Keratinocyte (primary cell): ENCODE measurements at regions not wholly inside any gene's neighbourhood (a gene's known extent, or its start where the extent isn't known, plus 50 kb on each side); places are given as distances from the start of the nearest gene placed in this dataset.

Source experiments
- DNase-seq: peaks from one replicate; pipeline ENCODE4 v3.0.0-alpha.2; 2011; ENCODE audit warnings: low read depth, missing footprints, low spot score
- FAIRE-seq: peaks from 2 replicates; lab custom pipeline; 2011; peaks lifted over from hg19 to GRCh38; lab: Jason Lieb, UNC
- H2AFZ ChIP-seq: 2 replicates; pipeline ENCODE4 v1.6.0; 2012; ENCODE audit warnings: low read length, control low read depth, inconsistent platforms; ENCODE audit not compliant: control insufficient read depth
- H3K27ac ChIP-seq: 2 replicates; pipeline ENCODE4 v1.5.1; 2011; ENCODE audit warnings: low read length; ENCODE audit not compliant: control insufficient read depth, insufficient read depth
- H3K27me3 ChIP-seq: 3 replicates; pipeline ENCODE4 v1.6.0; 2011; ENCODE audit warnings: low read length; ENCODE audit not compliant: control insufficient read depth, insufficient read depth; ENCODE audit errors: extremely low read depth
- H3K36me3 ChIP-seq, 2 experiments: 2 replicates in 1 of 2; 3 replicates in 1 of 2; pipeline ENCODE4 v1.5.1; 2011; ENCODE audit warnings: low read length in 2 of 2, mild to moderate bottlenecking in 1 of 2; ENCODE audit not compliant: control insufficient read depth in 2 of 2, insufficient read depth in 2 of 2; ENCODE audit errors: extremely low read depth in 1 of 2
- H3K4me1 ChIP-seq: 3 replicates; pipeline ENCODE4 v1.5.1; 2011; ENCODE audit warnings: low read length; ENCODE audit not compliant: control insufficient read depth, insufficient read depth; ENCODE audit errors: extremely low read depth
- H3K4me2 ChIP-seq: 3 replicates; pipeline ENCODE4 v1.6.0; 2011; ENCODE audit warnings: low read depth, low read length; ENCODE audit not compliant: control insufficient read depth, insufficient read depth; ENCODE audit errors: extremely low read depth
- H3K4me3 ChIP-seq, 3 experiments: fragments of 200-600 bp in 1 of 3; sonication (generic) in 1 of 3; 2 replicates in 2 of 3; 3 replicates in 1 of 3; pipeline ENCODE4 v1.5.1; 2011 to 2016; ENCODE audit warnings: low read length in 3 of 3, mild to moderate bottlenecking in 3 of 3, control low read depth in 2 of 3, inconsistent platforms in 1 of 3, low read depth in 1 of 3, mixed read lengths in 1 of 3, mixed run types in 1 of 3, moderate library complexity in 1 of 3; ENCODE audit not compliant: control insufficient read depth in 2 of 3, insufficient read depth in 2 of 3; ENCODE audit errors: extremely low read depth in 1 of 3
- H3K79me2 ChIP-seq: 2 replicates; pipeline ENCODE4 v1.6.0; 2012; ENCODE audit warnings: low read length; ENCODE audit not compliant: control insufficient read depth, insufficient read depth
- H3K9ac ChIP-seq: 3 replicates; pipeline ENCODE4 v1.6.0; 2011; ENCODE audit warnings: low read length; ENCODE audit not compliant: control insufficient read depth, insufficient read depth; ENCODE audit errors: extremely low read depth
- H3K9me1 ChIP-seq: 3 replicates; pipeline ENCODE4 v1.6.0; 2011; ENCODE audit warnings: low read length; ENCODE audit not compliant: control insufficient read depth, insufficient read depth; ENCODE audit errors: extremely low read depth
- H3K9me3 ChIP-seq: 2 replicates; pipeline ENCODE4 v1.5.1; 2012; ENCODE audit warnings: low read depth, low read length; ENCODE audit not compliant: control insufficient read depth
- H4K20me1 ChIP-seq: 3 replicates; pipeline ENCODE4 v1.6.0; 2011; ENCODE audit warnings: low read length; ENCODE audit not compliant: control insufficient read depth, insufficient read depth; ENCODE audit errors: extremely low read depth
- EZH2 ChIP-seq: IDR thresholded peaks from one replicate; pipeline ENCODE4 v1.6.1; 2012; ENCODE audit warnings: inconsistent platforms, mild to moderate bottlenecking, low read length, moderate library complexity
- dilution Hi-C: fragments of 300-500 bp; cut with MboI; formaldehyde crosslinking; loops from one replicate; pipeline ENCODE4 v1.7.0; 2020; ENCODE audit warnings: low sequenced_read_pairs; ENCODE audit not compliant: extremely low pct_ligation_motif_present
- TF ChIP-seq, protein P1 (sequence below), 3 experiments: IDR thresholded peaks in 1 of 3; conservative IDR thresholded peaks in 1 of 3; optimal IDR thresholded peaks in 1 of 3; 2 replicates in 2 of 3; 3 replicates in 1 of 3; pipeline versions ENCODE3 to v1.5.1; 2011; ENCODE audit warnings: low read length in 3 of 3, mild to moderate bottlenecking in 3 of 3, moderate library complexity in 2 of 3, control low read depth in 1 of 3, inconsistent platforms in 1 of 3; ENCODE audit not compliant: insufficient read depth in 2 of 3; ENCODE audit errors: extremely low read depth in 1 of 3

DNA sequence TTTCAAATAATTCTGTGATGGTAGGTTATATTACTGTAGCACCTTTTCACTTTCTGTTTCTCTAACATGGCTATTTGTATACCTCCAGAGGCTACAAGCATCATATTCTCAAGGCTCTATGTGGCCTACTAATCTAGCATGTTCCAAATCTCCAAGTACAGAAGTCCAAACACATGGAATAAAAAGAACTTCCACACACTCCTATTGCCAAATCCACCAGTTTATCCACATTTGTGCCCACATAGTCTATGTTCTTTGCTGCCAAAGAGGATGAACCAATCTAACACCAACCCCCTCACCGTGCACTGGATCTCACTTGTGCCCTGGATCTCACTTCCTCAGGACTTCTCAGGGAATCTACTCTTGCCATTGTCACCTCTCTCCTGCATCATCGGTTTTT is 247.3 kb upstream of the RBBP8 start:
- TF ChIP-seq EZH2: no peak
- TF ChIP-seq, protein P1, sequence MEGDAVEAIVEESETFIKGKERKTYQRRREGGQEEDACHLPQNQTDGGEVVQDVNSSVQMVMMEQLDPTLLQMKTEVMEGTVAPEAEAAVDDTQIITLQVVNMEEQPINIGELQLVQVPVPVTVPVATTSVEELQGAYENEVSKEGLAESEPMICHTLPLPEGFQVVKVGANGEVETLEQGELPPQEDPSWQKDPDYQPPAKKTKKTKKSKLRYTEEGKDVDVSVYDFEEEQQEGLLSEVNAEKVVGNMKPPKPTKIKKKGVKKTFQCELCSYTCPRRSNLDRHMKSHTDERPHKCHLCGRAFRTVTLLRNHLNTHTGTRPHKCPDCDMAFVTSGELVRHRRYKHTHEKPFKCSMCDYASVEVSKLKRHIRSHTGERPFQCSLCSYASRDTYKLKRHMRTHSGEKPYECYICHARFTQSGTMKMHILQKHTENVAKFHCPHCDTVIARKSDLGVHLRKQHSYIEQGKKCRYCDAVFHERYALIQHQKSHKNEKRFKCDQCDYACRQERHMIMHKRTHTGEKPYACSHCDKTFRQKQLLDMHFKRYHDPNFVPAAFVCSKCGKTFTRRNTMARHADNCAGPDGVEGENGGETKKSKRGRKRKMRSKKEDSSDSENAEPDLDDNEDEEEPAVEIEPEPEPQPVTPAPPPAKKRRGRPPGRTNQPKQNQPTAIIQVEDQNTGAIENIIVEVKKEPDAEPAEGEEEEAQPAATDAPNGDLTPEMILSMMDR (optimal IDR thresholded peaks at IDR 0.05 in 1 of 3, IDR thresholded peaks at IDR 0.05 in 1 of 3, conservative IDR thresholded peaks at IDR 0.05 in 1 of 3; ENCODE audit: extremely low read depth in 1 of 3, insufficient read depth in 2 of 3, low read length in 3 of 3): no peak
- dilution Hi-C loops: no loop called here
- H3K9ac ChIP-seq: no peak overlapping the region

DNA sequence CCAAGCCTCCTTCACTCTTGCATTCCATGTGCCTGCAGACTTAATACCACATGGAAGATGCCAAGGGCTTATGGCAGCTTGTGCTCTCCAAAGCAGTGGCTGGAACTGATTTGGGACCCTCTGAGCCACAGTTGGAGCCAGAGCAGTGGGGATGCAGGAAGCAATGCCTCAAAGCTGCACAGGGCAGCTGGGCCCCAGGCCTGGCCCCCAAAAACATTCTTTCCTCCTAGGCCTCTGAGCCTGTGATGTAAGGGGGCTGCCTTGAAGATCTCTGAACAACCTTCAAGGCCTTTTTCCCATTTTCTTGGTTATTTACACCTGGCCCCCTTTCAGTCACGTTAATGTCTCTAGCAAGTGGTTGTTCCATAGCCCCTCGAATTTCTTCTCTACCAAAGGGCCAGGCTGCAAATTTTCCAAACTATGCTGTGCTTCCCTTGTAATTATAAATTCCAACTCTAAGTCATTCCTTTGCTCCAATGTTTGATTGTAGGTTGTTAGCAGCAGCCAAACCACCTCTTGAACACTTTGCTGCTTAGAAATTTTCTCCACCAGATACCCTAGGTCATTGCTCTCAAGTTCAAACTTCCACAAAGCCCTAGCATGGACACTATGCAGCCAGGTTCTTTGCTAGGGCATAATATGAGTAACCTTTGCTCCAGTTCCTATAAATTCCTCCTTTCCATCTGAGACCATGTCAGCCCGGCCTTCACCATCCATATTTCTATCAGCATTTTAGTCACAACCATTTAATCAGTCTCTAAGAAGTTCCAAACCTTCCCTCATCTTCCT is 245.0 kb upstream of the RBBP8 start:
- H3K9me3 ChIP-seq: no peaks in the 10 kb centered on the region
- TF ChIP-seq, protein P1 (optimal IDR thresholded peaks at IDR 0.05 in 1 of 3, IDR thresholded peaks at IDR 0.05 in 1 of 3, conservative IDR thresholded peaks at IDR 0.05 in 1 of 3; ENCODE audit: extremely low read depth in 1 of 3, insufficient read depth in 2 of 3, low read length in 3 of 3): no peak
- no peak for TF ChIP-seq EZH2
- H3K4me2 ChIP-seq: no peak overlapping the region
- no peaks in the 10 kb centered on the region for H3K9me1 ChIP-seq
- H2AFZ ChIP-seq: no peak overlapping the region
- no peak for DNase-seq
- H3K36me3 ChIP-seq: no peaks in the 10 kb centered on the region
- FAIRE-seq: no peak
- H3K27me3 ChIP-seq: peaks cover 8% of the 10 kb centered on the region
- no peak overlapping the region for H3K9ac ChIP-seq
- H3K4me3 ChIP-seq: no peak overlapping the region
- H3K79me2 ChIP-seq: no peaks in the 10 kb centered on the region
- H4K20me1 ChIP-seq: no peaks in the 10 kb centered on the region
- dilution Hi-C loops: no loop called here
- no peak overlapping the region for H3K27ac ChIP-seq
- H3K4me1 ChIP-seq: no peaks in the 10 kb centered on the region

More for the DNA sequence above, 247.3 kb upstream of the RBBP8 start:
- DNase-seq: no peak
- H3K9me3 ChIP-seq: no peaks in the 10 kb centered on the region
- no peak overlapping the region for H2AFZ ChIP-seq
- peaks cover 13% of the 10 kb centered on the region for H3K27me3 ChIP-seq
- H3K4me2 ChIP-seq: no peak overlapping the region
- no peak for FAIRE-seq
- no peak overlapping the region for H3K27ac ChIP-seq
- H3K4me3 ChIP-seq: no peak overlapping the region
- no peaks in the 10 kb centered on the region for H3K4me1 ChIP-seq
- H4K20me1 ChIP-seq: no peaks in the 10 kb centered on the region
- no peaks in the 10 kb centered on the region for H3K36me3 ChIP-seq
- no peaks in the 10 kb centered on the region for H3K9me1 ChIP-seq
- H3K79me2 ChIP-seq: no peaks in the 10 kb centered on the region
